ENCODE measurements at regions not wholly inside any gene's neighbourhood (a gene's known extent, or its start where the extent isn't known, plus 50 kb on each side); places are given as distances from the start of the nearest gene placed in this dataset.

DNA sequence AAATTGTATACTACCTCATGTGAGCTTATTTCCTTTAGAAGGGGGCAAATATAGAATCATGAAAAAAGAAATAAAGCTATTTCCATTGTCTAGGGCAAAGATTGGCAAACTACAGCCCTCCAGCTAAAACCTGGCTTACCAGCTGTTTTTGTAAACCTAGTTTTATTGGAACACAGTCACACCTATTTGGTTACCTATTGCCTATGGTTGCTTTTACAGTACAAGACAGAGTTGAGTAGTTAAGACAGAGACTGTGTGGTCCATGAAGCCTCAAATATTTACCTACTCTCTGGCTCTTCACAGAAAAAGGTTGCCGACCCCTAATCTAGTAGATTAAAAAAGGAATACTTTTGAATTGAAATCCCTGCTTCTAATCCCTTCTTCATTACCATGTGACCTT lies 88.8 kb upstream of the ENPP6 start (continued):
- TF ChIP-seq, protein P1, sequence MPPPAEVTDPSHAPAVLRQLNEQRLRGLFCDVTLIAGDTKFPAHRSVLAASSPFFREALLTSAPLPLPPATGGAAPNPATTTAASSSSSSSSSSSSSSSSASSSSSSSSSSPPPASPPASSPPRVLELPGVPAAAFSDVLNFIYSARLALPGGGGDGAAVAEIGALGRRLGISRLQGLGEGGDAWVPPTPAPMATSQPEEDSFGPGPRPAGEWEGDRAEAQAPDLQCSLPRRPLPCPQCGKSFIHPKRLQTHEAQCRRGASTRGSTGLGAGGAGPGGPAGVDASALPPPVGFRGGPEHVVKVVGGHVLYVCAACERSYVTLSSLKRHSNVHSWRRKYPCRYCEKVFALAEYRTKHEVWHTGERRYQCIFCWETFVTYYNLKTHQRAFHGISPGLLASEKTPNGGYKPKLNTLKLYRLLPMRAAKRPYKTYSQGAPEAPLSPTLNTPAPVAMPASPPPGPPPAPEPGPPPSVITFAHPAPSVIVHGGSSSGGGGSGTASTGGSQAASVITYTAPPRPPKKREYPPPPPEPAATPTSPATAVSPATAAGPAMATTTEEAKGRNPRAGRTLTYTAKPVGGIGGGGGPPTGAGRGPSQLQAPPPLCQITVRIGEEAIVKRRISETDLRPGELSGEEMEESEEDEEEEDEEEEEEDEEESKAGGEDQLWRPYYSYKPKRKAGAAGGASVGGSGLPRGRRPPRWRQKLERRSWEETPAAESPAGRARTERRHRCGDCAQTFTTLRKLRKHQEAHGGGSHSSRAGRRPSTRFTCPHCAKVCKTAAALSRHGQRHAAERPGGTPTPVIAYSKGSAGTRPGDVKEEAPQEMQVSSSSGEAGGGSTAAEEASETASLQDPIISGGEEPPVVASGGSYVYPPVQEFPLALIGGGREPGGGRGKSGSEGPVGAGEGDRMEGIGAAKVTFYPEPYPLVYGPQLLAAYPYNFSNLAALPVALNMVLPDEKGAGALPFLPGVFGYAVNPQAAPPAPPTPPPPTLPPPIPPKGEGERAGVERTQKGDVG (CRISPR knock-in tag; IDR thresholded peaks at IDR 0.05) = no peak
- TF ChIP-seq ZSCAN29 (IDR thresholded peaks at IDR 0.05) (no peak), BCL11A (IDR thresholded peaks at IDR 0.05; ENCODE audit: low read depth, low read length) (no peak), EGR1 (IDR thresholded peaks at IDR 0.05; ENCODE audit: borderline replicate concordance in 1 of 2, low read depth in 2 of 2, low read length in 2 of 2) (no peak), SRF (IDR thresholded peaks at IDR 0.05; ENCODE audit: low read depth in 2 of 2, low read length in 2 of 2) (no peak)
- TF ChIP-seq, protein P2, sequence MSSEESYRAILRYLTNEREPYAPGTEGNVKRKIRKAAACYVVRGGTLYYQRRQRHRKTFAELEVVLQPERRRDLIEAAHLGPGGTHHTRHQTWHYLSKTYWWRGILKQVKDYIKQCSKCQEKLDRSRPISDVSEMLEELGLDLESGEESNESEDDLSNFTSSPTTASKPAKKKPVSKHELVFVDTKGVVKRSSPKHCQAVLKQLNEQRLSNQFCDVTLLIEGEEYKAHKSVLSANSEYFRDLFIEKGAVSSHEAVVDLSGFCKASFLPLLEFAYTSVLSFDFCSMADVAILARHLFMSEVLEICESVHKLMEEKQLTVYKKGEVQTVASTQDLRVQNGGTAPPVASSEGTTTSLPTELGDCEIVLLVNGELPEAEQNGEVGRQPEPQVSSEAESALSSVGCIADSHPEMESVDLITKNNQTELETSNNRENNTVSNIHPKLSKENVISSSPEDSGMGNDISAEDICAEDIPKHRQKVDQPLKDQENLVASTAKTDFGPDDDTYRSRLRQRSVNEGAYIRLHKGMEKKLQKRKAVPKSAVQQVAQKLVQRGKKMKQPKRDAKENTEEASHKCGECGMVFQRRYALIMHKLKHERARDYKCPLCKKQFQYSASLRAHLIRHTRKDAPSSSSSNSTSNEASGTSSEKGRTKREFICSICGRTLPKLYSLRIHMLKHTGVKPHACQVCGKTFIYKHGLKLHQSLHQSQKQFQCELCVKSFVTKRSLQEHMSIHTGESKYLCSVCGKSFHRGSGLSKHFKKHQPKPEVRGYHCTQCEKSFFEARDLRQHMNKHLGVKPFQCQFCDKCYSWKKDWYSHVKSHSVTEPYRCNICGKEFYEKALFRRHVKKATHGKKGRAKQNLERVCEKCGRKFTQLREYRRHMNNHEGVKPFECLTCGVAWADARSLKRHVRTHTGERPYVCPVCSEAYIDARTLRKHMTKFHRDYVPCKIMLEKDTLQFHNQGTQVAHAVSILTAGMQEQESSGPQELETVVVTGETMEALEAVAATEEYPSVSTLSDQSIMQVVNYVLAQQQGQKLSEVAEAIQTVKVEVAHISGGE (CRISPR knock-in tag; IDR thresholded peaks at IDR 0.05) = no peak
- TF ChIP-seq, protein P3, sequence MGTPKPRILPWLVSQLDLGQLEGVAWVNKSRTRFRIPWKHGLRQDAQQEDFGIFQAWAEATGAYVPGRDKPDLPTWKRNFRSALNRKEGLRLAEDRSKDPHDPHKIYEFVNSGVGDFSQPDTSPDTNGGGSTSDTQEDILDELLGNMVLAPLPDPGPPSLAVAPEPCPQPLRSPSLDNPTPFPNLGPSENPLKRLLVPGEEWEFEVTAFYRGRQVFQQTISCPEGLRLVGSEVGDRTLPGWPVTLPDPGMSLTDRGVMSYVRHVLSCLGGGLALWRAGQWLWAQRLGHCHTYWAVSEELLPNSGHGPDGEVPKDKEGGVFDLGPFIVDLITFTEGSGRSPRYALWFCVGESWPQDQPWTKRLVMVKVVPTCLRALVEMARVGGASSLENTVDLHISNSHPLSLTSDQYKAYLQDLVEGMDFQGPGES (IDR thresholded peaks at IDR 0.05) = no peak
